HepG2 (cell line): ENCODE measurements at regions not wholly inside any gene's neighbourhood (a gene's known extent, or its start where the extent isn't known, plus 50 kb on each side); places are given as distances from the start of the nearest gene placed in this dataset.
"Not testable (repeated sequence)": the region's sequence is repeated elsewhere in the genome, so short reads cannot be mapped to it uniquely, and the experiment has no call there.

Source experiments
- PCBP1 ChIP-seq: fragments of 200-400 bp; formaldehyde crosslinking; IDR thresholded peaks from 2 replicates; pipeline ENCODE4 v1.6.1; 2017; ENCODE audit warnings: mild to moderate bottlenecking, low read depth, low read length, borderline replicate concordance
- POLR2A ChIP-seq, 2 experiments: IDR thresholded peaks; 2 replicates each; pipeline ENCODE4 v1.6.1; 2011; ENCODE audit warnings: low read depth in 2 of 2, low read length in 2 of 2, mild to moderate bottlenecking in 1 of 2, moderate library complexity in 1 of 2; ENCODE audit not compliant: insufficient read depth in 1 of 2
- PREB ChIP-seq: sonication (generic); formaldehyde crosslinking; IDR thresholded peaks from 2 replicates; pipeline ENCODE4 v1.4.0; 2020; ENCODE audit warnings: missing genetic modification reagents
- SMC3 ChIP-seq: IDR thresholded peaks from 2 replicates; pipeline ENCODE4 v1.6.1; 2011; ENCODE audit warnings: low read length, improper control_type of control experiment
- TFDP2 ChIP-seq: sonication (generic); formaldehyde crosslinking; IDR thresholded peaks from 2 replicates; pipeline ENCODE4 v1.4.0; 2020; ENCODE audit warnings: missing genetic modification reagents
- ZBTB7A ChIP-seq: sonication (generic); formaldehyde crosslinking; IDR thresholded peaks from 2 replicates; pipeline ENCODE4 v1.8.0; 2022; ENCODE audit warnings: mild to moderate bottlenecking, missing genetic modification reagents
- ZKSCAN8 ChIP-seq: IDR thresholded peaks from 2 replicates; pipeline ENCODE4 v1.6.1; 2016; ENCODE audit warnings: borderline replicate concordance, missing genetic modification reagents, missing compliant biosample characterization
- ZNF747 ChIP-seq: sonication (generic); formaldehyde crosslinking; IDR thresholded peaks from 2 replicates; pipeline ENCODE4 v1.8.1; 2023; ENCODE audit warnings: missing genetic modification reagents, mild to moderate bottlenecking, borderline replicate concordance
- TF ChIP-seq, protein P1 (sequence below): sonication (generic); formaldehyde crosslinking; IDR thresholded peaks from 2 replicates; pipeline ENCODE4 v1.9.0; 2021; ENCODE audit warnings: missing genetic modification reagents, mild to moderate bottlenecking, borderline replicate concordance
- TF ChIP-seq, protein P2 (sequence below): sonication (generic); formaldehyde crosslinking; IDR thresholded peaks from 2 replicates; pipeline ENCODE4 v1.5.0; 2020; ENCODE audit warnings: mild to moderate bottlenecking, missing genetic modification reagents, moderate library complexity

GRCh38 chr10:4268490-4268889, 483.5 kb upstream of the KLF6 start:
- not testable (repeated sequence) for TF ChIP-seq SMC3; ZNF747 (CRISPR knock-in tag); POLR2A (IDR thresholded peaks at IDR 0.05; ENCODE audit: insufficient read depth in 1 of 2, low read depth in 2 of 2, low read length in 2 of 2); PREB (CRISPR knock-in tag); TFDP2 (CRISPR knock-in tag); ZBTB7A; ZKSCAN8; PCBP1
- TF ChIP-seq, protein P1, sequence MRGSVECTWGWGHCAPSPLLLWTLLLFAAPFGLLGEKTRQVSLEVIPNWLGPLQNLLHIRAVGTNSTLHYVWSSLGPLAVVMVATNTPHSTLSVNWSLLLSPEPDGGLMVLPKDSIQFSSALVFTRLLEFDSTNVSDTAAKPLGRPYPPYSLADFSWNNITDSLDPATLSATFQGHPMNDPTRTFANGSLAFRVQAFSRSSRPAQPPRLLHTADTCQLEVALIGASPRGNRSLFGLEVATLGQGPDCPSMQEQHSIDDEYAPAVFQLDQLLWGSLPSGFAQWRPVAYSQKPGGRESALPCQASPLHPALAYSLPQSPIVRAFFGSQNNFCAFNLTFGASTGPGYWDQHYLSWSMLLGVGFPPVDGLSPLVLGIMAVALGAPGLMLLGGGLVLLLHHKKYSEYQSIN (CRISPR knock-in tag): not testable (repeated sequence)
- TF ChIP-seq, protein P2, sequence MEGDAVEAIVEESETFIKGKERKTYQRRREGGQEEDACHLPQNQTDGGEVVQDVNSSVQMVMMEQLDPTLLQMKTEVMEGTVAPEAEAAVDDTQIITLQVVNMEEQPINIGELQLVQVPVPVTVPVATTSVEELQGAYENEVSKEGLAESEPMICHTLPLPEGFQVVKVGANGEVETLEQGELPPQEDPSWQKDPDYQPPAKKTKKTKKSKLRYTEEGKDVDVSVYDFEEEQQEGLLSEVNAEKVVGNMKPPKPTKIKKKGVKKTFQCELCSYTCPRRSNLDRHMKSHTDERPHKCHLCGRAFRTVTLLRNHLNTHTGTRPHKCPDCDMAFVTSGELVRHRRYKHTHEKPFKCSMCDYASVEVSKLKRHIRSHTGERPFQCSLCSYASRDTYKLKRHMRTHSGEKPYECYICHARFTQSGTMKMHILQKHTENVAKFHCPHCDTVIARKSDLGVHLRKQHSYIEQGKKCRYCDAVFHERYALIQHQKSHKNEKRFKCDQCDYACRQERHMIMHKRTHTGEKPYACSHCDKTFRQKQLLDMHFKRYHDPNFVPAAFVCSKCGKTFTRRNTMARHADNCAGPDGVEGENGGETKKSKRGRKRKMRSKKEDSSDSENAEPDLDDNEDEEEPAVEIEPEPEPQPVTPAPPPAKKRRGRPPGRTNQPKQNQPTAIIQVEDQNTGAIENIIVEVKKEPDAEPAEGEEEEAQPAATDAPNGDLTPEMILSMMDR (CRISPR knock-in tag): not testable (repeated sequence)
